Body of pancreas (tissue), 4 donors: ENCODE measurements at regions not wholly inside any gene's neighbourhood (a gene's known extent, or its start where the extent isn't known, plus 50 kb on each side); places are given as distances from the start of the nearest gene placed in this dataset.
"Not testable (repeated sequence)": the region's sequence is repeated elsewhere in the genome, so short reads cannot be mapped to it uniquely, and the experiment has no call there.

Source experiments
- ATAC-seq: fragments of 150-250 bp; one replicate; pipeline ENCODE4 v1.9.1; 2016
- DNase-seq, 4 donors: peaks; one replicate each; pipeline ENCODE4 v3.0.0-alpha.2; 2019
- H3K27ac ChIP-seq, 4 donors: fragments of 200-600 bp; sonication (generic); 1 replicate in 3 of 4; 2 replicates in 1 of 4; pipeline versions ENCODE4 v1.5.1 to v1.6.1; 2016 to 2019; ENCODE audit warnings: mild to moderate bottlenecking in 1 of 4, mixed read lengths in 1 of 4, moderate library complexity in 1 of 4
- H3K27me3 ChIP-seq, 2 donors: fragments of 200-600 bp; sonication (generic); one replicate each; pipeline ENCODE4 v1.6.0; 2016; ENCODE audit warnings: mild to moderate bottlenecking in 1 of 2
- H3K36me3 ChIP-seq, 2 donors: fragments of 200-600 bp; sonication (generic); replicated peaks in 1 of 2; 2 replicates each; pipeline ENCODE4 v1.5.1; 2016; ENCODE audit warnings: low read depth in 2 of 2; ENCODE audit not compliant: insufficient read depth in 1 of 2
- H3K4me1 ChIP-seq: fragments of 200-600 bp; sonication (generic); one replicate; pipeline ENCODE4 v1.6.0; 2016
- H3K4me3 ChIP-seq, 2 donors: fragments of 200-600 bp; sonication (generic); 1 replicate in 1 of 2; 2 replicates in 1 of 2; pipeline ENCODE4 v1.5.1; 2016 to 2019
- H3K9me3 ChIP-seq, 3 donors: fragments of 200-600 bp; sonication (generic); 1 replicate in 2 of 3; 2 replicates in 1 of 3; pipeline ENCODE4 v1.5.1; 2016
- POLR2A ChIP-seq, 3 donors: fragments of 450-650 bp; IDR thresholded peaks; one replicate each; pipeline ENCODE4 v1.6.1; 2016; ENCODE audit warnings: antibody characterized with exemption in 3 of 3, mild to moderate bottlenecking in 2 of 3
- WGBS, 2 donors: methylation state at CpG; one replicate each; pipeline ENCODE4 v1.1.5; 2017; 5-methylcytosine and 5-hydroxymethylcytosine counted together
- intact Hi-C: fragments of 100-400 bp; cut with DNase I; formaldehyde crosslinking; loops from one replicate; pipeline ENCODE4 v1.15.1; 2023
- TF ChIP-seq, protein P1 (sequence below), 7 experiments: fragments of 450-650 bp in 4 of 7; fragments of 200-600 bp in 3 of 7; sonication (generic) in 3 of 7; IDR thresholded peaks; one replicate each; pipeline ENCODE4 v1.5.1; 2016 to 2019; ENCODE audit warnings: antibody characterized with exemption in 7 of 7

- H3K9me3 ChIP-seq, DNase-seq, H3K27me3 ChIP-seq, ATAC-seq, H3K4me1 ChIP-seq, H3K27ac ChIP-seq, intact Hi-C loops, H3K4me3 ChIP-seq, H3K36me3 ChIP-seq: not testable (repeated sequence)
- 74 to 78% methylated on average over 3 of the region's 3 CpGs for WGBS, 2 donors
Observed at GRCh38 chr17:13659051-13659450, 57.3 kb upstream of the HS3ST3A1 start.

DNA sequence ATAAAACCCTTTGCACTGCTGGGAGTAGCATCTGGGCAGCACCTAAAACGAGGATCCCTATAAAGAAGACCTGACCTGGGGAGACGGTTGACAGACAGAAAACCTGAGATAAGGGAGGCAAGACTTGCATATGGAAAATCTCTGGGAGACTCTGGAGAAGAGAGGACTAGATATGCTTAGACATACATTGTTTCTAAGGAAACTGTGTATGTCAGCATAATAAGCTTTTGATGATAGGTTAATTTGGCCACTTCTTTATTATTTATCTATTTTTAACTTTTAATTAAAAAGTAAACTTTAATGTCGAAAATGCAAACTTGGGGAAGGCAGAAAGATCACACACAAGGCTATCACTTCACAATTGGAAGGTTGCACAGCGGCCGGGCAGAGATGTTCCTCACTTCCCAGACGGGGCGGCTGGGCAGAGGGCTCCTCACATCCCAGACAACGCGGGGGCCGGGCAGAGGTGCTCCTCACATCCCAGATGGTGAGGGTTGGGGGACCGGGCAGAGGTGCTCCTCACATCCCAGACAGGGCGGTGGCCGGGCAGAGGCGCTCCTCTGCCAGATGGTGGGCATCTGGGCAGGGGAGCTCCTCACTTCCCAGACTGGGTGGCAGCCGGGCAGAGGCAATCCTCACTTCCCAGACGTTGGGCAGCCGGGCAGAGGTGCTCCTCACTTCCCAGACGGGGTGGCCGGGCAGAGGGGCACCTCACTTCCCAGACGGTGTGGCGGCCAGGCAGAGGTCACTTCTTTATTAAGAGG, 64.3 kb upstream of the HS3ST3A1 start:
- Histone ChIP-seq H3K27ac (no peak overlapping the region), H3K36me3 (no peaks in the 10 kb centered on the region), H3K4me3 (no peak overlapping the region), H3K27me3 (no peaks in the 10 kb centered on the region), H3K9me3 (peaks cover 0 to 10% (median 0%) of the 10 kb centered on the region in 3 donors), H3K4me1 (no peaks in the 10 kb centered on the region)
- 80 to 81% methylated on average over 20 to 21 of the region's 21 CpGs for WGBS, 2 donors
- no peak for DNase-seq
- ATAC-seq = no peak
- no peak for TF ChIP-seq POLR2A (IDR thresholded peaks at IDR 0.05)
- TF ChIP-seq, protein P1, sequence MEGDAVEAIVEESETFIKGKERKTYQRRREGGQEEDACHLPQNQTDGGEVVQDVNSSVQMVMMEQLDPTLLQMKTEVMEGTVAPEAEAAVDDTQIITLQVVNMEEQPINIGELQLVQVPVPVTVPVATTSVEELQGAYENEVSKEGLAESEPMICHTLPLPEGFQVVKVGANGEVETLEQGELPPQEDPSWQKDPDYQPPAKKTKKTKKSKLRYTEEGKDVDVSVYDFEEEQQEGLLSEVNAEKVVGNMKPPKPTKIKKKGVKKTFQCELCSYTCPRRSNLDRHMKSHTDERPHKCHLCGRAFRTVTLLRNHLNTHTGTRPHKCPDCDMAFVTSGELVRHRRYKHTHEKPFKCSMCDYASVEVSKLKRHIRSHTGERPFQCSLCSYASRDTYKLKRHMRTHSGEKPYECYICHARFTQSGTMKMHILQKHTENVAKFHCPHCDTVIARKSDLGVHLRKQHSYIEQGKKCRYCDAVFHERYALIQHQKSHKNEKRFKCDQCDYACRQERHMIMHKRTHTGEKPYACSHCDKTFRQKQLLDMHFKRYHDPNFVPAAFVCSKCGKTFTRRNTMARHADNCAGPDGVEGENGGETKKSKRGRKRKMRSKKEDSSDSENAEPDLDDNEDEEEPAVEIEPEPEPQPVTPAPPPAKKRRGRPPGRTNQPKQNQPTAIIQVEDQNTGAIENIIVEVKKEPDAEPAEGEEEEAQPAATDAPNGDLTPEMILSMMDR (IDR thresholded peaks at IDR 0.05) = no peak
- intact Hi-C loops = no loop called here

GRCh38 chr17:13671341-13671740, 69.6 kb upstream of the HS3ST3A1 start:
- Histone ChIP-seq H3K36me3 (no peaks in the 10 kb centered on the region), H3K27me3 (no peaks in the 10 kb centered on the region), H3K4me3 (no peak overlapping the region), H3K27ac (no peak overlapping the region), H3K9me3 (peaks cover 0 to 10% (median 0%) of the 10 kb centered on the region in 3 donors), H3K4me1 (no peaks in the 10 kb centered on the region)
- TF ChIP-seq, protein P1 (IDR thresholded peaks at IDR 0.05) = no peak
- no peak for TF ChIP-seq POLR2A (IDR thresholded peaks at IDR 0.05)
- DNase-seq = no peak
- ATAC-seq = no peak
- intact Hi-C loops = no loop called here
- 25 to 40% methylated on average over 3 of the region's 3 CpGs for WGBS, 2 donors

DNA sequence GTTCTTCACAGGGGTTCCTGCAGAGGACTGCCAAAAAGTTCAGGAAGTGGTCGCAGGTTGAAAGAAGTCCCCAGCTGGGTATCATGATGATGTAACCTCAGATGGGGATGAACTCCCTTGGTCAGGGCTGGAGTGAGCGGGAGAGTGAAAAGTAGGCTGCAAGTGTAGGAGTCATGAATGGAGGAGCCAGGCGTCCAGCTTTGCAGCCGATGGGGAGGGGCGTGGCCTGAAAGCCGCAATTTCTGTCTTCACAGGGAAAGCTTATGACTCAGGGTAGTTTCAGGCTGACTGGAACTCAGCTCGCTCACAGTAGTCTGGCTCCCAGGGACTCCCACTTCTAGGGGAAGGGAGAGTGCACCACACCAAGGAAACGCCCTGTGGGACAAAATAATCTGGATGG, 70.0 kb upstream of the HS3ST3A1 start:
- Histone ChIP-seq H3K27me3 (no peaks in the 10 kb centered on the region), H3K36me3 (no peaks in the 10 kb centered on the region), H3K27ac (no peak overlapping the region), H3K4me1 (no peaks in the 10 kb centered on the region), H3K9me3 (peaks cover 0 to 10% (median 0%) of the 10 kb centered on the region in 3 donors), H3K4me3 (no peak overlapping the region)
- no peak for TF ChIP-seq POLR2A (IDR thresholded peaks at IDR 0.05)
- TF ChIP-seq, protein P1 (IDR thresholded peaks at IDR 0.05) = no peak
- DNase-seq (no peak), ATAC-seq (no peak)
- intact Hi-C loops = no loop called here
- 51 to 71% methylated on average over 7 to 8 of the region's 8 CpGs for WGBS, 2 donors

GRCh38 chr17:13678361-13678760, 76.6 kb upstream of the HS3ST3A1 start:
- H3K36me3 ChIP-seq = no peaks in the 10 kb centered on the region
- ATAC-seq = no peak
- intact Hi-C loops = no loop called here
- no peaks in the 10 kb centered on the region for H3K4me1 ChIP-seq
- H3K27ac ChIP-seq = no peak overlapping the region
- no peaks in the 10 kb centered on the region for H3K9me3 ChIP-seq
- H3K27me3 ChIP-seq = no peaks in the 10 kb centered on the region
- TF ChIP-seq POLR2A (IDR thresholded peaks at IDR 0.05) = no peak
- TF ChIP-seq, protein P1 (IDR thresholded peaks at IDR 0.05) = no peak
- DNase-seq = no peak
- H3K4me3 ChIP-seq = no peak overlapping the region
